ENCODE measurements at regions not wholly inside any gene's neighbourhood (a gene's known extent, or its start where the extent isn't known, plus 50 kb on each side); places are given as distances from the start of the nearest gene placed in this dataset.

GRCh38 chr6:168229368-168229752 is 90.2 kb downstream of the DACT2 start:
- CTCF ChIA-PET, result no interaction called here
- no peaks in the 10 kb centered on the region for H3K9me3 Mint-ChIP-seq (ENCODE audit: unreplicated experiment)

GRCh38 chr6:168228676-168229367 is 90.8 kb downstream of the DACT2 start:
- H3K4me3 ChIP-seq (ENCODE audit: low read depth, low read length), result no peak overlapping the region
- BruUV-seq (replicated peaks), result no TSS peak
- H3K27me3 ChIP-seq (replicated peaks; ENCODE audit: control insufficient read depth, insufficient read depth, low read length), result no peaks in the 10 kb centered on the region
- H3K9me3 Mint-ChIP-seq (ENCODE audit: unreplicated experiment), result no peaks in the 10 kb centered on the region
- no peaks in the 10 kb centered on the region for H3K4me1 ChIP-seq
- intact Hi-C loops (cut with micrococcal nuclease; ENCODE audit: unreplicated experiment), result no loop called here
- CTCF ChIA-PET, result no interaction called here
- no peak for TF ChIP-seq CTCF (IDR thresholded peaks at IDR 0.05; ENCODE audit: insufficient read depth in 1 of 2, low read depth in 1 of 2, low read length in 1 of 2, severe bottlenecking in 1 of 2, unreplicated experiment in 1 of 2)
- no peaks in the 10 kb centered on the region for H3K9me3 ChIP-seq
- DNase-seq, result no peak
- H3K27ac Mint-ChIP-seq (ENCODE audit: unreplicated experiment), result no peak overlapping the region
- H3K27me3 Mint-ChIP-seq (ENCODE audit: insufficient read depth, unreplicated experiment), result no peaks in the 10 kb centered on the region
- no peaks in the 10 kb centered on the region for H3K36me3 Mint-ChIP-seq (ENCODE audit: insufficient read depth, unreplicated experiment)
- H3K36me3 ChIP-seq (ENCODE audit: control insufficient read depth, insufficient read depth, low read length), result no peaks in the 10 kb centered on the region
- H3K4me1 Mint-ChIP-seq (ENCODE audit: low read depth, unreplicated experiment), result peaks cover 14% of the 10 kb centered on the region
- POLR2A ChIA-PET, result no interaction called here
- no peak overlapping the region for H3K4me3 Mint-ChIP-seq (ENCODE audit: unreplicated experiment)

More at GRCh38 chr6:168229368-168229752, 90.2 kb downstream of the DACT2 start:
- intact Hi-C loops (cut with micrococcal nuclease; ENCODE audit: unreplicated experiment), result no loop called here
- no peak for TF ChIP-seq CTCF (IDR thresholded peaks at IDR 0.05; ENCODE audit: insufficient read depth in 1 of 2, low read depth in 1 of 2, low read length in 1 of 2, severe bottlenecking in 1 of 2, unreplicated experiment in 1 of 2)
- no peaks in the 10 kb centered on the region for H3K4me1 ChIP-seq
- H3K4me3 ChIP-seq (ENCODE audit: low read depth, low read length), result no peak overlapping the region
- BruUV-seq (replicated peaks), result no TSS peak
- Mint-ChIP-seq H3K27me3 (ENCODE audit: insufficient read depth, unreplicated experiment) (no peaks in the 10 kb centered on the region), H3K27ac (ENCODE audit: unreplicated experiment) (no peak overlapping the region), H3K36me3 (ENCODE audit: insufficient read depth, unreplicated experiment) (no peaks in the 10 kb centered on the region), H3K4me1 (ENCODE audit: low read depth, unreplicated experiment) (peaks cover 14% of the 10 kb centered on the region), H3K4me3 (ENCODE audit: unreplicated experiment) (no peak overlapping the region)
- no peaks in the 10 kb centered on the region for H3K9me3 ChIP-seq
- no peaks in the 10 kb centered on the region for H3K27me3 ChIP-seq (replicated peaks; ENCODE audit: control insufficient read depth, insufficient read depth, low read length)
- H3K36me3 ChIP-seq (ENCODE audit: control insufficient read depth, insufficient read depth, low read length), result no peaks in the 10 kb centered on the region
- DNase-seq, result no peak
- POLR2A ChIA-PET, result no interaction called here

GRCh38 chr6:168227840-168228239 is 91.7 kb downstream of the DACT2 start:
- BruUV-seq (replicated peaks), result no TSS peak
- H3K36me3 ChIP-seq (ENCODE audit: control insufficient read depth, insufficient read depth, low read length), result no peaks in the 10 kb centered on the region
- Mint-ChIP-seq H3K4me3 (ENCODE audit: unreplicated experiment) (no peak overlapping the region), H3K36me3 (ENCODE audit: insufficient read depth, unreplicated experiment) (no peaks in the 10 kb centered on the region), H3K27me3 (ENCODE audit: insufficient read depth, unreplicated experiment) (no peaks in the 10 kb centered on the region), H3K27ac (ENCODE audit: unreplicated experiment) (no peak overlapping the region), H3K4me1 (ENCODE audit: low read depth, unreplicated experiment) (peaks cover 14% of the 10 kb centered on the region), H3K9me3 (ENCODE audit: unreplicated experiment) (no peaks in the 10 kb centered on the region)
- H3K9me3 ChIP-seq, result no peaks in the 10 kb centered on the region
- H3K27me3 ChIP-seq (replicated peaks; ENCODE audit: control insufficient read depth, insufficient read depth, low read length), result no peaks in the 10 kb centered on the region
- ChIA-PET POLR2A (no interaction called here), CTCF (no interaction called here)
- no peaks in the 10 kb centered on the region for H3K4me1 ChIP-seq
- intact Hi-C loops (cut with micrococcal nuclease; ENCODE audit: unreplicated experiment), result no loop called here
- no peak overlapping the region for H3K4me3 ChIP-seq (ENCODE audit: low read depth, low read length)
- TF ChIP-seq CTCF (IDR thresholded peaks at IDR 0.05; ENCODE audit: insufficient read depth in 1 of 2, low read depth in 1 of 2, low read length in 1 of 2, severe bottlenecking in 1 of 2, unreplicated experiment in 1 of 2), result no peak
- DNase-seq, result no peak

All from Caco-2 (cell line).